SK-N-SH (cell line): ENCODE measurements at regions not wholly inside any gene's neighbourhood (a gene's known extent, or its start where the extent isn't known, plus 50 kb on each side); places are given as distances from the start of the nearest gene placed in this dataset.
"Not testable (repeated sequence)": the region's sequence is repeated elsewhere in the genome, so short reads cannot be mapped to it uniquely, and the experiment has no call there.

Source experiments
- ELF1 ChIP-seq: IDR thresholded peaks from 2 replicates; pipeline ENCODE4 v1.4.0; 2012
- EP300 ChIP-seq, 2 experiments: IDR thresholded peaks; 2 replicates each; pipeline versions ENCODE4 v1.4.0 to v1.6.1; 2012; ENCODE audit warnings: borderline replicate concordance in 1 of 2, low read depth in 1 of 2, low read length in 1 of 2
- GABPA ChIP-seq: IDR thresholded peaks from 2 replicates; pipeline ENCODE4 v1.4.0; 2012; ENCODE audit warnings: low read depth, mild to moderate bottlenecking
- GATA2 ChIP-seq: sonication (generic); formaldehyde crosslinking; IDR thresholded peaks from 2 replicates; pipeline ENCODE4 v1.5.0; 2020; ENCODE audit warnings: mild to moderate bottlenecking, missing genetic modification reagents
- MXI1 ChIP-seq: IDR thresholded peaks from 2 replicates; pipeline ENCODE4 v1.6.1; 2012; ENCODE audit warnings: mild to moderate bottlenecking, low read depth, low read length, improper control_type of control experiment
- POLR2AphosphoS5 ChIP-seq: IDR thresholded peaks from 2 replicates; pipeline ENCODE4 v1.6.1; 2012; ENCODE audit warnings: low read depth, low read length
- RAD21 ChIP-seq: IDR thresholded peaks from 2 replicates; pipeline ENCODE4 v1.6.1; 2012; ENCODE audit warnings: mild to moderate bottlenecking, low read length
- RCOR1 ChIP-seq: fragments of 150-350 bp; IDR thresholded peaks from 2 replicates; pipeline ENCODE4 v1.6.1; 2017; ENCODE audit warnings: antibody characterized with exemption, low read length
- SMC3 ChIP-seq: IDR thresholded peaks from 2 replicates; pipeline ENCODE4 v1.6.1; 2012; ENCODE audit warnings: low read depth, low read length, improper control_type of control experiment
- TAF1 ChIP-seq: IDR thresholded peaks from 2 replicates; pipeline ENCODE4 v1.6.1; 2012; ENCODE audit warnings: low read depth, mild to moderate bottlenecking, low read length, moderate library complexity, borderline replicate concordance
- TF ChIP-seq, protein P1 (sequence below): fragments of 150-350 bp; IDR thresholded peaks from 2 replicates; pipeline ENCODE4 v1.6.1; 2017; ENCODE audit warnings: antibody characterized with exemption, low read length, low read depth, borderline replicate concordance
- TF ChIP-seq, protein P2 (sequence below): fragments of 200-600 bp; sonication (generic); IDR thresholded peaks from 2 replicates; pipeline ENCODE4 v1.6.1; 2017; ENCODE audit warnings: antibody characterized with exemption, mild to moderate bottlenecking, moderate library complexity
- TF ChIP-seq, protein P3 (sequence below): IDR thresholded peaks from 2 replicates; pipeline ENCODE4 v1.4.0; 2012; ENCODE audit warnings: low read depth, borderline replicate concordance
- TF ChIP-seq, protein P4 (sequence below): IDR thresholded peaks from 2 replicates; pipeline ENCODE4; 2012

DNA sequence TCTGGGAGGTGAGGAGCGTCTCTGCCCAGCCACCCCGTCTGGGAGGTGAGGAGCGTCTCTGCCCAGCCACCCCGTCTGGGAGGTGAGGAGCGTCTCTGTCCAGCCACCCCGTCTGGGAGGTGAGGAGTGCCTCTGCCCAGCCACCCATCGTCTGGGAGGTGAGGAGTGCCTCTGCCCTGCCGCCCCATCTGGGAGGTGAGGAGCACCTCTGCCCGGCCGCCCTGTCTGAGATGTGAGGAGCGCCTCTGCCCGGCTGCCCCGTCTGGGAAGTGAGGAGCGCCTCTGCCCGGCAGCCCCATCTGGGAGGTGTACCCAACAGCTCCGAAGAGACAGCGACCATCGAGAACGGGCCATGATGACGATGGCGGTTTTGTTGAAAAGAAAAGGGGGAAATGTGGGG, 482.1 kb upstream of the GNPDA2 start:
- TF ChIP-seq, protein P1, sequence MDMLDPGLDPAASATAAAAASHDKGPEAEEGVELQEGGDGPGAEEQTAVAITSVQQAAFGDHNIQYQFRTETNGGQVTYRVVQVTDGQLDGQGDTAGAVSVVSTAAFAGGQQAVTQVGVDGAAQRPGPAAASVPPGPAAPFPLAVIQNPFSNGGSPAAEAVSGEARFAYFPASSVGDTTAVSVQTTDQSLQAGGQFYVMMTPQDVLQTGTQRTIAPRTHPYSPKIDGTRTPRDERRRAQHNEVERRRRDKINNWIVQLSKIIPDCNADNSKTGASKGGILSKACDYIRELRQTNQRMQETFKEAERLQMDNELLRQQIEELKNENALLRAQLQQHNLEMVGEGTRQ = not testable (repeated sequence)
- TF ChIP-seq, protein P2, sequence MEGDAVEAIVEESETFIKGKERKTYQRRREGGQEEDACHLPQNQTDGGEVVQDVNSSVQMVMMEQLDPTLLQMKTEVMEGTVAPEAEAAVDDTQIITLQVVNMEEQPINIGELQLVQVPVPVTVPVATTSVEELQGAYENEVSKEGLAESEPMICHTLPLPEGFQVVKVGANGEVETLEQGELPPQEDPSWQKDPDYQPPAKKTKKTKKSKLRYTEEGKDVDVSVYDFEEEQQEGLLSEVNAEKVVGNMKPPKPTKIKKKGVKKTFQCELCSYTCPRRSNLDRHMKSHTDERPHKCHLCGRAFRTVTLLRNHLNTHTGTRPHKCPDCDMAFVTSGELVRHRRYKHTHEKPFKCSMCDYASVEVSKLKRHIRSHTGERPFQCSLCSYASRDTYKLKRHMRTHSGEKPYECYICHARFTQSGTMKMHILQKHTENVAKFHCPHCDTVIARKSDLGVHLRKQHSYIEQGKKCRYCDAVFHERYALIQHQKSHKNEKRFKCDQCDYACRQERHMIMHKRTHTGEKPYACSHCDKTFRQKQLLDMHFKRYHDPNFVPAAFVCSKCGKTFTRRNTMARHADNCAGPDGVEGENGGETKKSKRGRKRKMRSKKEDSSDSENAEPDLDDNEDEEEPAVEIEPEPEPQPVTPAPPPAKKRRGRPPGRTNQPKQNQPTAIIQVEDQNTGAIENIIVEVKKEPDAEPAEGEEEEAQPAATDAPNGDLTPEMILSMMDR = not testable (repeated sequence)
- not testable (repeated sequence) for TF ChIP-seq GATA2 (CRISPR knock-in tag); POLR2AphosphoS5; SMC3; RAD21; MXI1; GABPA; ELF1; TAF1; EP300 (IDR thresholded peaks at IDR 0.05; ENCODE audit: borderline replicate concordance in 1 of 2, low read depth in 1 of 2, low read length in 1 of 2); RCOR1
- TF ChIP-seq, protein P3, sequence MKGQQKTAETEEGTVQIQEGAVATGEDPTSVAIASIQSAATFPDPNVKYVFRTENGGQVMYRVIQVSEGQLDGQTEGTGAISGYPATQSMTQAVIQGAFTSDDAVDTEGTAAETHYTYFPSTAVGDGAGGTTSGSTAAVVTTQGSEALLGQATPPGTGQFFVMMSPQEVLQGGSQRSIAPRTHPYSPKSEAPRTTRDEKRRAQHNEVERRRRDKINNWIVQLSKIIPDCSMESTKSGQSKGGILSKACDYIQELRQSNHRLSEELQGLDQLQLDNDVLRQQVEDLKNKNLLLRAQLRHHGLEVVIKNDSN = not testable (repeated sequence)
- TF ChIP-seq, protein P4, sequence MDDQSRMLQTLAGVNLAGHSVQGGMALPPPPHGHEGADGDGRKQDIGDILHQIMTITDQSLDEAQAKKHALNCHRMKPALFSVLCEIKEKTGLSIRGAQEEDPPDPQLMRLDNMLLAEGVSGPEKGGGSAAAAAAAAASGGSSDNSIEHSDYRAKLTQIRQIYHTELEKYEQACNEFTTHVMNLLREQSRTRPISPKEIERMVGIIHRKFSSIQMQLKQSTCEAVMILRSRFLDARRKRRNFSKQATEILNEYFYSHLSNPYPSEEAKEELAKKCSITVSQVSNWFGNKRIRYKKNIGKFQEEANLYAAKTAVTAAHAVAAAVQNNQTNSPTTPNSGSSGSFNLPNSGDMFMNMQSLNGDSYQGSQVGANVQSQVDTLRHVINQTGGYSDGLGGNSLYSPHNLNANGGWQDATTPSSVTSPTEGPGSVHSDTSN = not testable (repeated sequence)
